KMS-11 (cell line): ENCODE measurements at regions not wholly inside any gene's neighbourhood (a gene's known extent, or its start where the extent isn't known, plus 50 kb on each side); places are given as distances from the start of the nearest gene placed in this dataset.
"Not testable (repeated sequence)": the region's sequence is repeated elsewhere in the genome, so short reads cannot be mapped to it uniquely, and the experiment has no call there.

Experiments
- H2AFZ ChIP-seq: fragments of 200-600 bp; sonication (generic); 2 replicates; pipeline ENCODE4 v1.6.1; 2016; ENCODE audit warnings: antibody characterized with exemption, mixed run types, low read depth
- H3K27ac ChIP-seq: fragments of 200-600 bp; sonication (generic); 2 replicates; pipeline ENCODE4 v1.6.1; 2016; ENCODE audit warnings: mild to moderate bottlenecking, mixed run types
- H3K27me3 ChIP-seq: fragments of 200-600 bp; sonication (generic); 2 replicates; pipeline ENCODE4 v1.6.1; 2017; ENCODE audit warnings: mild to moderate bottlenecking, low read depth, mixed run types, moderate library complexity; ENCODE audit not compliant: insufficient read depth
- H3K36me3 ChIP-seq: fragments of 200-600 bp; sonication (generic); 2 replicates; pipeline ENCODE4 v1.6.1; 2017; ENCODE audit warnings: mild to moderate bottlenecking, mixed run types; ENCODE audit not compliant: insufficient read depth
- H3K4me1 ChIP-seq: fragments of 200-600 bp; sonication (generic); 2 replicates; pipeline ENCODE4 v1.6.1; 2016; ENCODE audit warnings: mild to moderate bottlenecking, low read depth, mixed run types; ENCODE audit not compliant: poor library complexity, severe bottlenecking
- H3K4me2 ChIP-seq: fragments of 200-600 bp; sonication (generic); 2 replicates; pipeline ENCODE4 v1.7.0; 2016; ENCODE audit warnings: mild to moderate bottlenecking, mixed run types
- H3K4me3 ChIP-seq: fragments of 200-600 bp; sonication (generic); IDR thresholded peaks from 2 replicates; pipeline ENCODE4 v1.6.1; 2017; ENCODE audit warnings: low read depth, low read length, mixed read lengths; ENCODE audit not compliant: insufficient read depth
- H3K79me2 ChIP-seq: fragments of 200-600 bp; sonication (generic); 2 replicates; pipeline ENCODE4 v1.6.1; 2016; ENCODE audit warnings: low read depth, mixed run types; ENCODE audit not compliant: insufficient read depth
- H3K9ac ChIP-seq: fragments of 200-600 bp; sonication (generic); 2 replicates; pipeline ENCODE4 v1.6.1; 2016; ENCODE audit warnings: mild to moderate bottlenecking, mixed run types
- H4K20me1 ChIP-seq: fragments of 200-600 bp; sonication (generic); 2 replicates; pipeline ENCODE4 v1.6.1; 2016; ENCODE audit warnings: mild to moderate bottlenecking, mixed run types; ENCODE audit not compliant: insufficient read depth
- CTCF ChIP-seq: fragments of 200-600 bp; sonication (generic); conservative IDR thresholded peaks from 2 replicates; pipeline ENCODE4 v1.6.1; 2017; ENCODE audit warnings: low read depth, mild to moderate bottlenecking, antibody characterized with exemption, low read length, moderate library complexity, mixed read lengths

GRCh38 chr17:69677130-69677529 is 262.6 kb downstream of the MAP2K6 start:
- H4K20me1 ChIP-seq, result no peaks in the 10 kb centered on the region

DNA sequence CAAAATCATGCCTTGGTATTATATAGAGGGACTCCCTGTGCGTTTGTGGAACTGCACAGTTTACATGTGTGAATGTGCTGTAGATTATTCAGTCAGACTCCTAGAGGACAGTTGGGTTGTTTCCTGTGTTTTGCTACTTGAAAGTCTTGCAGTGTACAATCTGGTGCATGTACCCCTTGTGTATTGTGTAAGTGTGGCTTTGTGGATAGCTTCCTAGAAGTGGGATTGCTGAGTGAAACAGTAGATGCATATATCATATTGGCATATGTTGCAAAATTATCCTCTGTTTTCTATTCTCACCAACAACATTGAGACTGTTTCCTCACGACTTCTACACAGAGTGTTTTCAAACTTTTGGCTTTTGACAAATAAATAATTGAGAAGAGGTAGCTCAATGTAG is 263.7 kb downstream of the MAP2K6 start:
- H3K27ac ChIP-seq, result no peak overlapping the region
- H2AFZ ChIP-seq, result no peak overlapping the region
- no peak overlapping the region for H3K4me3 ChIP-seq
- H3K4me1 ChIP-seq, result no peaks in the 10 kb centered on the region
- no peaks in the 10 kb centered on the region for H3K27me3 ChIP-seq
- no peak overlapping the region for H3K9ac ChIP-seq
- no peak overlapping the region for H3K4me2 ChIP-seq
- no peaks in the 10 kb centered on the region for H3K79me2 ChIP-seq
- no peaks in the 10 kb centered on the region for H4K20me1 ChIP-seq
- no peaks in the 10 kb centered on the region for H3K36me3 ChIP-seq
- TF ChIP-seq CTCF, result no peak

More at GRCh38 chr17:69677130-69677529, 262.6 kb downstream of the MAP2K6 start:
- no peak overlapping the region for H3K27ac ChIP-seq
- no peaks in the 10 kb centered on the region for H3K36me3 ChIP-seq
- no peaks in the 10 kb centered on the region for H3K79me2 ChIP-seq
- H2AFZ ChIP-seq, result no peak overlapping the region
- no peaks in the 10 kb centered on the region for H3K27me3 ChIP-seq
- no peak overlapping the region for H3K9ac ChIP-seq
- no peak for TF ChIP-seq CTCF
- no peak overlapping the region for H3K4me2 ChIP-seq
- no peaks in the 10 kb centered on the region for H3K4me1 ChIP-seq
- no peak overlapping the region for H3K4me3 ChIP-seq

GRCh38 chr17:69679829-69680228 is 265.3 kb downstream of the MAP2K6 start:
- Histone ChIP-seq H3K79me2 (no peaks in the 10 kb centered on the region), H3K27ac (no peak overlapping the region), H2AFZ (no peak overlapping the region), H4K20me1 (no peaks in the 10 kb centered on the region), H3K4me3 (no peak overlapping the region), H3K36me3 (no peaks in the 10 kb centered on the region), H3K4me2 (no peak overlapping the region), H3K9ac (no peak overlapping the region), H3K4me1 (no peaks in the 10 kb centered on the region), H3K27me3 (no peaks in the 10 kb centered on the region)
- no peak for TF ChIP-seq CTCF

DNA sequence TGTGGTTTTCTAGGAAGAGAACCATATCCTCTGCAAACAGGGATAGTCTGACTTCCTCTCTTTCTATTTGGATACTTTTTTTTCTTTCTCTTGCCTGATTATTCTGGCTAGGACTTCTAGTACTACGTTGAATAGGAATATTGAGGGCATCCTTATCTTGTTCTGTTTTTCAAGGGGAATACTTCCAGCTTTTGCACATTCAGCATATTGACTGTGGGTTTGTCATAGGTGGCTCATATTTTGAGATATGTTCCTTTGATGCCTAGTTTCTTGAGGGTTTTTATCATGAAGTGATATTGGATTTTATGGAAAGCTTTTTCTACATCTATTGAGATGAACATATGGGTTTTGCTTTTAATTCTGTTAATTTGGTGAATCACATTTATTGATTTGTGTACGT is 269.8 kb downstream of the MAP2K6 start:
- no peaks in the 10 kb centered on the region for H3K79me2 ChIP-seq
- no peaks in the 10 kb centered on the region for H4K20me1 ChIP-seq
- H3K27ac ChIP-seq, result no peak overlapping the region

GRCh38 chr17:69685150-69685549 is 270.7 kb downstream of the MAP2K6 start:
- H3K27ac ChIP-seq, H3K4me2 ChIP-seq, H3K79me2 ChIP-seq, H3K27me3 ChIP-seq, H3K9ac ChIP-seq, H3K4me1 ChIP-seq, H2AFZ ChIP-seq, H3K36me3 ChIP-seq, H3K4me3 ChIP-seq, H4K20me1 ChIP-seq: not testable (repeated sequence)

More for the DNA sequence above, 269.8 kb downstream of the MAP2K6 start:
- no peaks in the 10 kb centered on the region for H3K27me3 ChIP-seq
- H3K36me3 ChIP-seq, result no peaks in the 10 kb centered on the region
- no peak overlapping the region for H3K9ac ChIP-seq
- no peak overlapping the region for H2AFZ ChIP-seq
- no peak for TF ChIP-seq CTCF
- H3K4me2 ChIP-seq, result no peak overlapping the region
- no peaks in the 10 kb centered on the region for H3K4me1 ChIP-seq
- no peak overlapping the region for H3K4me3 ChIP-seq
